OCI-LY1 (cell line): ENCODE measurements at regions not wholly inside any gene's neighbourhood (a gene's known extent, or its start where the extent isn't known, plus 50 kb on each side); places are given as distances from the start of the nearest gene placed in this dataset.

ENCODE experiments used
- H2AFZ ChIP-seq: fragments of 200-600 bp; sonication (generic), shearing (Covaris generic); 2 replicates; pipeline ENCODE4 v1.6.0; 2014; ENCODE audit warnings: antibody characterized with exemption, mild to moderate bottlenecking, low read length
- H3F3A ChIP-seq: fragments of 200-600 bp; sonication (generic), shearing (Covaris generic); 2 replicates; pipeline ENCODE4 v1.6.0; 2014; ENCODE audit warnings: mild to moderate bottlenecking, antibody characterized with exemption, low read length, moderate library complexity; ENCODE audit not compliant: insufficient read depth
- H3K27ac ChIP-seq: fragments of 200-600 bp; sonication (generic); 2 replicates; pipeline ENCODE4 v1.5.1; 2014; ENCODE audit warnings: low read length, mixed run types, mild to moderate bottlenecking, low read depth; ENCODE audit not compliant: poor library complexity, severe bottlenecking
- H3K27me3 ChIP-seq: fragments of 200-600 bp; sonication (generic); 2 replicates; pipeline ENCODE4 v1.6.0; 2014; ENCODE audit warnings: antibody characterized with exemption, mild to moderate bottlenecking, low read length, moderate library complexity; ENCODE audit not compliant: insufficient read depth
- H3K36me3 ChIP-seq: fragments of 200-600 bp; sonication (generic); 2 replicates; pipeline ENCODE4 v1.6.1; 2014; ENCODE audit warnings: mild to moderate bottlenecking, antibody characterized with exemption, low read length, moderate library complexity, mixed read lengths; ENCODE audit not compliant: insufficient read depth
- H3K4me1 ChIP-seq: fragments of 200-600 bp; sonication (generic); 2 replicates; pipeline ENCODE4 v1.5.1; 2014; ENCODE audit warnings: mild to moderate bottlenecking, low read length, moderate library complexity; ENCODE audit not compliant: insufficient read depth, severe bottlenecking
- H3K4me2 ChIP-seq: fragments of 200-600 bp; sonication (generic), shearing (Covaris generic); 2 replicates; pipeline ENCODE4 v1.6.1; 2014; ENCODE audit warnings: low read length
- H3K4me3 ChIP-seq: fragments of 200-600 bp; sonication (generic); 2 replicates; pipeline ENCODE4 v1.5.1; 2014; ENCODE audit warnings: low read length, low read depth, mild to moderate bottlenecking, mixed read lengths; ENCODE audit not compliant: poor library complexity, severe bottlenecking
- H3K79me2 ChIP-seq: fragments of 200-600 bp; shearing (Covaris generic); 2 replicates; pipeline ENCODE4 v1.6.1; 2016; ENCODE audit warnings: mixed run types, low read length, mixed read lengths; ENCODE audit not compliant: insufficient read depth
- H3K9ac ChIP-seq: fragments of 200-600 bp; sonication (generic), shearing (Covaris generic); 2 replicates; pipeline ENCODE4 v1.6.1; 2014; ENCODE audit warnings: mild to moderate bottlenecking, low read length, mixed read lengths
- H3K9me2 ChIP-seq: fragments of 200-600 bp; sonication (generic), shearing (Covaris generic); 2 replicates; pipeline ENCODE4 v1.6.1; 2014; ENCODE audit warnings: low read depth, mild to moderate bottlenecking, low read length, mixed read lengths
- H3K9me3 ChIP-seq: fragments of 200-600 bp; shearing (Covaris generic); 2 replicates; pipeline ENCODE4 v1.6.1; 2014; ENCODE audit warnings: low read length, mixed read lengths
- H4K20me1 ChIP-seq: fragments of 200-600 bp; sonication (generic), shearing (Covaris generic); 2 replicates; pipeline ENCODE4 v1.6.0; 2016; ENCODE audit warnings: mild to moderate bottlenecking, low read length; ENCODE audit not compliant: insufficient read depth
- EZH2 ChIP-seq: fragments of 200-600 bp; sonication (generic), shearing (Covaris generic); IDR thresholded peaks from 2 replicates; pipeline ENCODE4 v1.8.0; 2017; ENCODE audit warnings: borderline replicate concordance, mixed run types, mild to moderate bottlenecking, antibody characterized with exemption, low read length, moderate library complexity, mixed read lengths
- TF ChIP-seq, protein P1 (sequence below): fragments of 200-600 bp; sonication (generic), shearing (Covaris generic); IDR thresholded peaks from 2 replicates; pipeline ENCODE4 v1.5.1; 2017; ENCODE audit warnings: mild to moderate bottlenecking, antibody characterized with exemption, low read length, moderate library complexity, mixed read lengths

DNA sequence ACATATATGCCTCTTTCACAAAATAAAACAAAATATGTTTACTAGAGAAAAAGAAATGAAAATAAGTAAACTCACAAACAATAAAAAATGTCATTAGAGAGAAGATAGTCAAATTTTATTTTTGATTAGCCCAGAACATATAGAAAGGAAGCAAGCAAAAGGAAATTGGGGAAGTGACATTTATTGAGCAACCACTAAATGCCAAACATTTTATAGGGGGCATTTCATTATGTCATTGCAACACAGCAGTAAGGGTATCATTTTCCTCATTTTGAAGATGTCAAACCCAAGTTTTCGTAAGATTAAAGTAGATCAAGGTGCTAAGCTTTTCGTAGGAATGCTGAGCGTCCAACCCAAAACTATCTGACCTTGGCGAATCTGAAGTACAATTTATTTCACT is 1331.5 kb upstream of the PABPC4L start:
- Histone ChIP-seq H3K36me3 (no peaks in the 10 kb centered on the region), H3K4me3 (no peak overlapping the region), H3K9me3 (no peaks in the 10 kb centered on the region), H4K20me1 (no peaks in the 10 kb centered on the region), H3K4me2 (no peak overlapping the region), H3K27me3 (no peaks in the 10 kb centered on the region), H3K9ac (no peak overlapping the region), H3F3A (no peaks in the 10 kb centered on the region), H3K27ac (no peak overlapping the region), H2AFZ (no peak overlapping the region), H3K4me1 (no peaks in the 10 kb centered on the region), H3K79me2 (no peaks in the 10 kb centered on the region), H3K9me2 (no peaks in the 10 kb centered on the region)
- no peak for TF ChIP-seq EZH2
- TF ChIP-seq, protein P1, sequence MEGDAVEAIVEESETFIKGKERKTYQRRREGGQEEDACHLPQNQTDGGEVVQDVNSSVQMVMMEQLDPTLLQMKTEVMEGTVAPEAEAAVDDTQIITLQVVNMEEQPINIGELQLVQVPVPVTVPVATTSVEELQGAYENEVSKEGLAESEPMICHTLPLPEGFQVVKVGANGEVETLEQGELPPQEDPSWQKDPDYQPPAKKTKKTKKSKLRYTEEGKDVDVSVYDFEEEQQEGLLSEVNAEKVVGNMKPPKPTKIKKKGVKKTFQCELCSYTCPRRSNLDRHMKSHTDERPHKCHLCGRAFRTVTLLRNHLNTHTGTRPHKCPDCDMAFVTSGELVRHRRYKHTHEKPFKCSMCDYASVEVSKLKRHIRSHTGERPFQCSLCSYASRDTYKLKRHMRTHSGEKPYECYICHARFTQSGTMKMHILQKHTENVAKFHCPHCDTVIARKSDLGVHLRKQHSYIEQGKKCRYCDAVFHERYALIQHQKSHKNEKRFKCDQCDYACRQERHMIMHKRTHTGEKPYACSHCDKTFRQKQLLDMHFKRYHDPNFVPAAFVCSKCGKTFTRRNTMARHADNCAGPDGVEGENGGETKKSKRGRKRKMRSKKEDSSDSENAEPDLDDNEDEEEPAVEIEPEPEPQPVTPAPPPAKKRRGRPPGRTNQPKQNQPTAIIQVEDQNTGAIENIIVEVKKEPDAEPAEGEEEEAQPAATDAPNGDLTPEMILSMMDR: no peak

DNA sequence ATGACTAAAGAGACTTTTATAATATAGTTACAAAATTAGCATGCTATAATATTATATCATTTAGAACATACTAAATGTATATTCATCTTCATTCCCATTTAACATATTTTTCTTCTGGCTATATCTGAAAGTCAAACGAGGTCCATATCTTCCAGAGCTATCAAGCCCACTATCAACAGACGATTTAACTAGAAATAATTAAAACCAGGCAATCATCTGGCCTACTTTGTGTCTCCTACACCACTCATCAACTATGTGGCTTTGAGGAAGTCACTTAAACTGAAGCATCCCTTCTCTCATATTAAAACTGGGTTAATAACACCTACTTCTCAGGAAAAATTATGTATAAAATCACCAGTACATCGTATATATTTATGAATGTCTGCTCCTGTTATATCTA is 1330.5 kb upstream of the PABPC4L start:
- Histone ChIP-seq H3K36me3 (no peaks in the 10 kb centered on the region), H4K20me1 (no peaks in the 10 kb centered on the region), H3K27ac (no peak overlapping the region), H2AFZ (no peak overlapping the region), H3K4me3 (no peak overlapping the region), H3K4me1 (no peaks in the 10 kb centered on the region), H3K27me3 (no peaks in the 10 kb centered on the region), H3K79me2 (no peaks in the 10 kb centered on the region), H3F3A (no peaks in the 10 kb centered on the region), H3K9me2 (no peaks in the 10 kb centered on the region), H3K4me2 (no peak overlapping the region), H3K9me3 (no peaks in the 10 kb centered on the region), H3K9ac (no peak overlapping the region)
- TF ChIP-seq, protein P1: no peak
- TF ChIP-seq EZH2: no peak

DNA sequence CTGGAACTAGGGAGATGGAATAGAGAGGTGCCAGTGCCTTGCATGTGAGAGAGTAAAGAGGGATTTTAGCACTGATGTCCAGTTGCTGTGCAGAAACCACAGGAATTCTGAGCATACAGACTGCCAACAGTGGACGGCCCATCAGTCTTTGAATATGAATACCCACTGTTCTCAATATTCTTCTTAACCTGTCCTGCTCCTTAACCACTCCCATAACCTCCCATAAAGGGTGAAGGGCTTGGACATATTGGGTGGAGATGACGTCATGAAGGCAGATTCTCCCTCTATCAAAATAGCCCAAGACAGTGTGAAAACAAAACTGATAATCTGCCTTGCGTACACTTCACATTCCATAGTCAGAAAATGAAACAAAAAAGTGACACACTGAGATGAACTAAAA is 1313.7 kb upstream of the PABPC4L start:
- Histone ChIP-seq H3K27ac (no peak overlapping the region), H3K9ac (no peak overlapping the region), H3K27me3 (no peaks in the 10 kb centered on the region), H2AFZ (no peak overlapping the region), H3K4me2 (no peak overlapping the region), H3F3A (no peaks in the 10 kb centered on the region), H3K79me2 (no peaks in the 10 kb centered on the region), H4K20me1 (no peaks in the 10 kb centered on the region), H3K4me1 (no peaks in the 10 kb centered on the region), H3K9me3 (no peaks in the 10 kb centered on the region), H3K9me2 (no peaks in the 10 kb centered on the region), H3K4me3 (no peak overlapping the region), H3K36me3 (no peaks in the 10 kb centered on the region)
- no peak for TF ChIP-seq EZH2
- TF ChIP-seq, protein P1: no peak
